HepG2 (cell line): ENCODE measurements at regions not wholly inside any gene's neighbourhood (a gene's known extent, or its start where the extent isn't known, plus 50 kb on each side); places are given as distances from the start of the nearest gene placed in this dataset.

Experiments
- ATAC-seq: fragments of 200-7000 bp; cut with Tn5 transposase; 3 replicates; pipeline ENCODE4 v1.9.1; 2020; ENCODE audit warnings: mild to moderate bottlenecking, moderate library complexity
- BruUV-seq: library from RNA; stranded (reverse); fragments of 400-500 nt; replicated peaks from 2 replicates; lab custom pipeline; 2021; lab: Mats Ljungman, UMichigan
- CTCF ChIA-PET: fragments of 300-600 bp; formaldehyde crosslinking; extraction: SDS; loops from one replicate; lab custom pipeline; 2021; ENCODE audit warnings: low total read pairs, inconsistent platforms, low intra/inter-chr PET ratio; lab: Yijun Ruan, JAX
- POLR2A ChIA-PET: fragments of 350-600 bp; sonication (Branson Sonifier 250); formaldehyde crosslinking; loops from one replicate; lab custom pipeline; 2020; ENCODE audit warnings: antibody characterized with exemption, inconsistent platforms; lab: Yijun Ruan, JAX
- DNase-seq: peaks from one replicate; pipeline ENCODE4 v3.0.0-alpha.2; 2015; ENCODE audit warnings: low spot score
- FAIRE-seq: peaks from 3 replicates; lab custom pipeline; 2011; peaks lifted over from hg19 to GRCh38; lab: Jason Lieb, UNC
- H2AFZ ChIP-seq: one replicate; pipeline ENCODE4 v1.6.1; 2011; ENCODE audit warnings: low read length, inconsistent platforms
- H3K27ac ChIP-seq: fragments of 300-600 bp; 3 replicates; pipeline ENCODE4 v1.8.0; 2011; ENCODE audit warnings: mixed run types, mild to moderate bottlenecking, mixed read lengths, low read length, inconsistent platforms; ENCODE audit not compliant: insufficient read depth; ENCODE audit errors: extremely low read length
- H3K27me3 ChIP-seq, 2 experiments: fragments of 200-600 bp in 1 of 2; 2 replicates in 1 of 2; 3 replicates in 1 of 2; pipeline versions ENCODE4 v1.6.0 to v1.8.0; 2011; ENCODE audit warnings: low read length in 2 of 2, mild to moderate bottlenecking in 2 of 2, moderate library complexity in 2 of 2, inconsistent platforms in 1 of 2; ENCODE audit not compliant: insufficient read depth in 2 of 2, control insufficient read depth in 1 of 2
- H3K36me3 ChIP-seq, 2 experiments: fragments of 200-600 bp in 1 of 2; replicated peaks in 1 of 2; 2 replicates in 1 of 2; 3 replicates in 1 of 2; pipeline versions ENCODE4 v1.5.1 to v1.8.0; 2011; ENCODE audit warnings: low read length in 2 of 2, inconsistent platforms in 1 of 2; ENCODE audit not compliant: insufficient read depth in 2 of 2, control insufficient read depth in 1 of 2
- H3K4me1 ChIP-seq: 2 replicates; pipeline ENCODE4 v1.5.1; 2012; ENCODE audit warnings: low read length, inconsistent platforms; ENCODE audit not compliant: insufficient read depth
- H3K4me2 ChIP-seq: 2 replicates; pipeline ENCODE4 v1.6.0; 2011; ENCODE audit warnings: low read depth, low read length, inconsistent platforms
- H3K4me3 ChIP-seq, 3 experiments: fragments of 200-600 bp in 1 of 3; sonication (generic), shearing (Covaris generic) in 1 of 3; replicated peaks in 1 of 3; 2 replicates each; pipeline ENCODE4 v1.5.1; 2011 to 2016; ENCODE audit warnings: low read length in 3 of 3, inconsistent platforms in 2 of 3, low read depth in 2 of 3, mild to moderate bottlenecking in 2 of 3, control low read depth in 1 of 3, mixed read lengths in 1 of 3; ENCODE audit not compliant: insufficient read depth in 1 of 3
- H3K79me2 ChIP-seq: one replicate; pipeline ENCODE4 v1.6.1; 2011; ENCODE audit warnings: low read length, inconsistent platforms; ENCODE audit not compliant: insufficient read depth
- H3K9ac ChIP-seq: 2 replicates; pipeline ENCODE4 v1.6.0; 2011; ENCODE audit warnings: mild to moderate bottlenecking, low read depth, low read length, inconsistent platforms; ENCODE audit not compliant: insufficient read depth
- H3K9me3 ChIP-seq: 2 replicates; pipeline ENCODE4 v1.5.1; 2012; ENCODE audit warnings: mild to moderate bottlenecking, low read length
- H4K20me1 ChIP-seq: 2 replicates; pipeline ENCODE4 v1.6.0; 2011; ENCODE audit warnings: inconsistent platforms, mild to moderate bottlenecking, low read length, moderate library complexity; ENCODE audit not compliant: insufficient read depth
- E2F2 ChIP-seq: sonication (generic); formaldehyde crosslinking; IDR thresholded peaks from 2 replicates; pipeline ENCODE4 v1.4.0; 2020; ENCODE audit warnings: missing genetic modification reagents, borderline replicate concordance
- HOXA3 ChIP-seq: sonication (generic); formaldehyde crosslinking; IDR thresholded peaks from 2 replicates; pipeline ENCODE4 v1.5.0; 2020; ENCODE audit warnings: missing genetic modification reagents
- MEIS2 ChIP-seq: sonication (generic); formaldehyde crosslinking; IDR thresholded peaks from 2 replicates; pipeline ENCODE4 v1.9.0; 2021; ENCODE audit warnings: mild to moderate bottlenecking, missing genetic modification reagents
- NR3C1 ChIP-seq: sonication (generic); formaldehyde crosslinking; IDR thresholded peaks from 2 replicates; pipeline ENCODE4 v1.4.0; 2020; ENCODE audit warnings: missing genetic modification reagents
- PLRG1 ChIP-seq: fragments of 450-650 bp; conservative IDR thresholded peaks from 2 replicates; pipeline ENCODE4 v1.6.1; 2016
- SIX4 ChIP-seq: sonication (generic); formaldehyde crosslinking; IDR thresholded peaks from 2 replicates; pipeline ENCODE4 v1.4.0; 2020; ENCODE audit warnings: missing genetic modification reagents
- SYNCRIP ChIP-seq: fragments of 200-400 bp; formaldehyde crosslinking; IDR thresholded peaks from 2 replicates; pipeline ENCODE4 v1.6.1; 2018; ENCODE audit warnings: mild to moderate bottlenecking, low read depth, low read length; ENCODE audit not compliant: insufficient read depth
- TARDBP ChIP-seq: sonication (generic); formaldehyde crosslinking; IDR thresholded peaks from 2 replicates; pipeline ENCODE4 v1.8.0; 2022; ENCODE audit warnings: mild to moderate bottlenecking, missing genetic modification reagents
- TFDP2 ChIP-seq: sonication (generic); formaldehyde crosslinking; IDR thresholded peaks from 2 replicates; pipeline ENCODE4 v1.4.0; 2020; ENCODE audit warnings: missing genetic modification reagents
- XBP1 ChIP-seq: sonication (generic); formaldehyde crosslinking; IDR thresholded peaks from 2 replicates; pipeline ENCODE4 v1.5.0; 2020; ENCODE audit warnings: missing genetic modification reagents
- ZNF143 ChIP-seq: sonication (generic); formaldehyde crosslinking; IDR thresholded peaks from 2 replicates; pipeline ENCODE4 v1.4.0; 2020; ENCODE audit warnings: missing genetic modification reagents
- ZNF567 ChIP-seq: sonication (generic); formaldehyde crosslinking; IDR thresholded peaks from 2 replicates; pipeline ENCODE4 v1.8.1; 2023; ENCODE audit warnings: mild to moderate bottlenecking, missing genetic modification reagents, borderline replicate concordance
- ZNF598 ChIP-seq: sonication (generic); formaldehyde crosslinking; IDR thresholded peaks from 2 replicates; pipeline ENCODE4 v1.5.1; 2020; ENCODE audit warnings: mild to moderate bottlenecking, missing genetic modification reagents, borderline replicate concordance
- ZNF703 ChIP-seq: sonication (generic); formaldehyde crosslinking; IDR thresholded peaks from 2 replicates; pipeline ENCODE4 v1.5.1; 2020; ENCODE audit warnings: missing genetic modification reagents, mild to moderate bottlenecking, moderate library complexity, borderline replicate concordance
- ZNF724P ChIP-seq: sonication (generic); formaldehyde crosslinking; IDR thresholded peaks from 2 replicates; pipeline ENCODE4 v1.8.0; 2022; ENCODE audit warnings: missing genetic modification reagents, borderline replicate concordance
- WGBS: methylation state at CpG from one replicate; pipeline ENCODE4 v1.1.6; 2017; ENCODE audit warnings: low lambda C conversion rate; 5-methylcytosine and 5-hydroxymethylcytosine counted together
- in situ Hi-C: cut with HindIII; loops from 2 replicates; pipeline ENCODE4 v1.10.0; 2017; ENCODE audit warnings: low pct_unique_long_range_greater_than_20kb; ENCODE audit not compliant: extremely low pct_ligation_motif_present
- intact Hi-C: fragments of 100-400 bp; cut with micrococcal nuclease; formaldehyde crosslinking; loops from one replicate; pipeline ENCODE4 v1.10.0; 2022; ENCODE audit not compliant: unreplicated experiment

- H3K4me2 ChIP-seq: no peak overlapping the region
- TF ChIP-seq ZNF598 (CRISPR knock-in tag) (no peak), HOXA3 (no peak), XBP1 (CRISPR knock-in tag) (no peak), TARDBP (CRISPR knock-in tag) (no peak), SYNCRIP (no peak), ZNF703 (CRISPR knock-in tag) (no peak), E2F2 (CRISPR knock-in tag) (no peak), MEIS2 (CRISPR knock-in tag) (no peak), ZNF143 (CRISPR knock-in tag) (no peak), ZNF724P (no peak), NR3C1 (no peak), SIX4 (CRISPR knock-in tag) (no peak), ZNF567 (CRISPR knock-in tag) (no peak), TFDP2 (CRISPR knock-in tag) (no peak), PLRG1 (no peak)
- TF ChIP-seq, all 625 proteins: peak for 0
- Histone ChIP-seq H3K79me2 (no peaks in the 10 kb centered on the region), H3K36me3 (no peaks in the 10 kb centered on the region), H3K4me3 (no peak overlapping the region), H3K9me3 (peaks cover 13% of the 10 kb centered on the region; the same call in 1 of the 2 replicates), H3K27ac (no peak overlapping the region), H4K20me1 (no peaks in the 10 kb centered on the region), H3K4me1 (no peaks in the 10 kb centered on the region), H3K9ac (no peak overlapping the region), H2AFZ (no peak overlapping the region), H3K27me3 (no peaks in the 10 kb centered on the region)
- no peak for DNase-seq
- ChIA-PET POLR2A (no interaction called here), CTCF (no interaction called here)
- WGBS: 2% methylated on average over 4 of the region's 4 CpGs
- no TSS peak for BruUV-seq
- intact Hi-C loops: no loop called here
- no peak for FAIRE-seq
- in situ Hi-C loops: no loop called here
- ATAC-seq: no peak
These were observed 429.0 kb upstream of the NWD2 start for GRCh38 chr4:36815536-36815935.
